CD4-positive, alpha-beta T cell treated with Interleukin-1 beta for 1 hour (primary cell): ENCODE measurements at regions not wholly inside any gene's neighbourhood (a gene's known extent, or its start where the extent isn't known, plus 50 kb on each side); places are given as distances from the start of the nearest gene placed in this dataset.

ENCODE experiments used
- DNase-seq, 2 donors: peaks; one replicate each; pipeline ENCODE4 v3.0.0-alpha.2; 2020 to 2022

GRCh38 chr1:101290922-101291561 is 54.2 kb downstream of the S1PR1 start:
- DNase-seq: no peak

GRCh38 chr1:101291562-101292380 is 55.0 kb downstream of the S1PR1 start:
- DNase-seq: peak in 1 of 2 donors; percentile 49

GRCh38 chr1:101293461-101294051 is 56.7 kb downstream of the S1PR1 start:
- DNase-seq: peak; percentile 35 to 49

GRCh38 chr1:101295209-101295608 is 58.4 kb downstream of the S1PR1 start:
- no peak for DNase-seq

- no peak for DNase-seq
These were observed 61.8 kb downstream of the S1PR1 start for GRCh38 chr1:101298663-101299062.

GRCh38 chr1:101299141-101299540 is 62.3 kb downstream of the S1PR1 start:
- no peak for DNase-seq

- DNase-seq: no peak
These were observed 62.9 kb downstream of the S1PR1 start for GRCh38 chr1:101299710-101300109.

GRCh38 chr1:101300916-101301315 is 64.1 kb downstream of the S1PR1 start:
- DNase-seq: no peak

- no peak for DNase-seq
These were observed 64.7 kb downstream of the S1PR1 start for GRCh38 chr1:101301446-101302057.

GRCh38 chr1:101302831-101303511 is 66.2 kb downstream of the S1PR1 start:
- DNase-seq: no peak

- no peak for DNase-seq
These were observed 71.3 kb downstream of the S1PR1 start for GRCh38 chr1:101307985-101308689.

- DNase-seq: peak in 1 of 2 donors; percentile 25
These were observed 72.1 kb downstream of the S1PR1 start for GRCh38 chr1:101308935-101309333.

- peak; percentile 83 for DNase-seq
These were observed 72.8 kb downstream of the S1PR1 start for GRCh38 chr1:101309334-101310311.

- DNase-seq: no peak
These were observed 73.7 kb downstream of the S1PR1 start for GRCh38 chr1:101310506-101310905.

- no peak for DNase-seq
These were observed 74.5 kb downstream of the S1PR1 start for GRCh38 chr1:101311146-101311920.

- DNase-seq: no peak
These were observed 75.3 kb downstream of the S1PR1 start for GRCh38 chr1:101312147-101312546.

GRCh38 chr1:101313356-101313755 is 76.5 kb downstream of the S1PR1 start:
- DNase-seq: no peak

- no peak for DNase-seq
These were observed 77.4 kb downstream of the S1PR1 start for GRCh38 chr1:101314244-101314643.

GRCh38 chr1:101316256-101316655 is 79.4 kb downstream of the S1PR1 start:
- no peak for DNase-seq

GRCh38 chr1:101316799-101317198 is 80.0 kb downstream of the S1PR1 start:
- no peak for DNase-seq
